AG10803 (cell line): ENCODE measurements at regions not wholly inside any gene's neighbourhood (a gene's known extent, or its start where the extent isn't known, plus 50 kb on each side); places are given as distances from the start of the nearest gene placed in this dataset.

Experiments used
- DNase-seq: peaks from one replicate; pipeline ENCODE4 v3.0.0; 2010; ENCODE audit warnings: low read depth
- H3K4me3 ChIP-seq: 2 replicates; pipeline ENCODE4 v1.5.1; 2011; ENCODE audit warnings: mild to moderate bottlenecking, low read length, control low read depth
- CTCF ChIP-seq: conservative IDR thresholded peaks from 2 replicates; pipeline ENCODE4 v1.5.1; 2011; ENCODE audit warnings: mild to moderate bottlenecking, low read length, control low read depth, inconsistent platforms

- no peak overlapping the region for H3K4me3 ChIP-seq
- no peak for DNase-seq
- no peak for TF ChIP-seq CTCF
Observed at GRCh38 chr16:35569413-35569812, 2110.0 kb downstream of the TP53TG3F start.

GRCh38 chr16:35570946-35571345 is 2111.5 kb downstream of the TP53TG3F start:
- no peak for TF ChIP-seq CTCF
- H3K4me3 ChIP-seq = no peak overlapping the region
- DNase-seq = no peak

- no peak for TF ChIP-seq CTCF
- no peak for DNase-seq
- H3K4me3 ChIP-seq = no peak overlapping the region
Observed at GRCh38 chr16:35572186-35572585, 2112.8 kb downstream of the TP53TG3F start.

GRCh38 chr16:35573407-35573806 is 2114.0 kb downstream of the TP53TG3F start:
- no peak for TF ChIP-seq CTCF
- DNase-seq = no peak
- no peak overlapping the region for H3K4me3 ChIP-seq

GRCh38 chr16:35574011-35574410 is 2114.6 kb downstream of the TP53TG3F start:
- TF ChIP-seq CTCF = no peak
- H3K4me3 ChIP-seq = no peak overlapping the region
- no peak for DNase-seq

GRCh38 chr16:35574454-35575431 is 2115.3 kb downstream of the TP53TG3F start:
- no peak for TF ChIP-seq CTCF
- H3K4me3 ChIP-seq = no peak overlapping the region
- no peak for DNase-seq

GRCh38 chr16:35575432-35575821 is 2116.0 kb downstream of the TP53TG3F start:
- TF ChIP-seq CTCF = no peak
- DNase-seq = no peak

More at GRCh38 chr16:35575432-35575821, 2116.0 kb downstream of the TP53TG3F start:
- no peak overlapping the region for H3K4me3 ChIP-seq
